Kidney epithelial cell (primary cell): ENCODE measurements at regions not wholly inside any gene's neighbourhood (a gene's known extent, or its start where the extent isn't known, plus 50 kb on each side); places are given as distances from the start of the nearest gene placed in this dataset.

Source experiments
- DNase-seq: peaks from one replicate; pipeline ENCODE4 v3.0.0-alpha.2; 2010; ENCODE audit warnings: low read depth
- H3K27me3 ChIP-seq: 2 replicates; pipeline ENCODE4 v1.6.0; 2011; ENCODE audit warnings: low read length; ENCODE audit not compliant: control insufficient read depth, insufficient read depth
- H3K36me3 ChIP-seq: 2 replicates; pipeline ENCODE4 v1.5.1; 2011; ENCODE audit warnings: low read length; ENCODE audit not compliant: control insufficient read depth, insufficient read depth
- H3K4me3 ChIP-seq: 2 replicates; pipeline ENCODE4 v1.5.1; 2011; ENCODE audit warnings: low read depth, mild to moderate bottlenecking, control low read depth, low read length
- TF ChIP-seq, protein P1 (sequence below): IDR thresholded peaks from 2 replicates; pipeline ENCODE4 v1.5.1; 2011; ENCODE audit warnings: mild to moderate bottlenecking, moderate library complexity, low read length, control low read depth, inconsistent platforms; ENCODE audit not compliant: insufficient read depth, poor library complexity, severe bottlenecking

GRCh38 chr20:43839793-43840199 lies 74.9 kb upstream of the TOX2 start:
- Histone ChIP-seq H3K36me3 (no peaks in the 10 kb centered on the region), H3K27me3 (no peaks in the 10 kb centered on the region), H3K4me3 (no peak overlapping the region)
- DNase-seq = no peak
- TF ChIP-seq, protein P1, sequence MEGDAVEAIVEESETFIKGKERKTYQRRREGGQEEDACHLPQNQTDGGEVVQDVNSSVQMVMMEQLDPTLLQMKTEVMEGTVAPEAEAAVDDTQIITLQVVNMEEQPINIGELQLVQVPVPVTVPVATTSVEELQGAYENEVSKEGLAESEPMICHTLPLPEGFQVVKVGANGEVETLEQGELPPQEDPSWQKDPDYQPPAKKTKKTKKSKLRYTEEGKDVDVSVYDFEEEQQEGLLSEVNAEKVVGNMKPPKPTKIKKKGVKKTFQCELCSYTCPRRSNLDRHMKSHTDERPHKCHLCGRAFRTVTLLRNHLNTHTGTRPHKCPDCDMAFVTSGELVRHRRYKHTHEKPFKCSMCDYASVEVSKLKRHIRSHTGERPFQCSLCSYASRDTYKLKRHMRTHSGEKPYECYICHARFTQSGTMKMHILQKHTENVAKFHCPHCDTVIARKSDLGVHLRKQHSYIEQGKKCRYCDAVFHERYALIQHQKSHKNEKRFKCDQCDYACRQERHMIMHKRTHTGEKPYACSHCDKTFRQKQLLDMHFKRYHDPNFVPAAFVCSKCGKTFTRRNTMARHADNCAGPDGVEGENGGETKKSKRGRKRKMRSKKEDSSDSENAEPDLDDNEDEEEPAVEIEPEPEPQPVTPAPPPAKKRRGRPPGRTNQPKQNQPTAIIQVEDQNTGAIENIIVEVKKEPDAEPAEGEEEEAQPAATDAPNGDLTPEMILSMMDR = no peak

DNA sequence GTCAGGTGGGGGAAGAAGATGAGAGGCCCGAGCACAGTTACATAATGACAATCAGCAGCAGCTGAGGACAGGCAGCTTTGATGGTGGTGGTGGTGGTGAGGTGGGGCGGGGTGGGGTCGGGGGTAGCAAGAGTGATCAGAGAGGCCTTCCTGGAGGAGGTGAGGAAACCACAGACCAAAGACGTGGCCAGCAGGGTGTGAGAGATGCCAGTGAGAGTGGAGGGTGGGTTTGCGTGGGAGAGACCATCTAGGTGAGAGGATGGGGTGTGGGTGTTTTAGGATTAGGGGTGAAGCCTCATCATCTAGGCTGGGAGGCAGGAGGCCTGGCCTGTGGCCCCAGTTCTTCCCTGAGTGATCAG lies 76.0 kb upstream of the TOX2 start:
- no peaks in the 10 kb centered on the region for H3K36me3 ChIP-seq
- H3K4me3 ChIP-seq = no peak overlapping the region
- TF ChIP-seq, protein P1 = no peak
- DNase-seq = no peak
- no peaks in the 10 kb centered on the region for H3K27me3 ChIP-seq

DNA sequence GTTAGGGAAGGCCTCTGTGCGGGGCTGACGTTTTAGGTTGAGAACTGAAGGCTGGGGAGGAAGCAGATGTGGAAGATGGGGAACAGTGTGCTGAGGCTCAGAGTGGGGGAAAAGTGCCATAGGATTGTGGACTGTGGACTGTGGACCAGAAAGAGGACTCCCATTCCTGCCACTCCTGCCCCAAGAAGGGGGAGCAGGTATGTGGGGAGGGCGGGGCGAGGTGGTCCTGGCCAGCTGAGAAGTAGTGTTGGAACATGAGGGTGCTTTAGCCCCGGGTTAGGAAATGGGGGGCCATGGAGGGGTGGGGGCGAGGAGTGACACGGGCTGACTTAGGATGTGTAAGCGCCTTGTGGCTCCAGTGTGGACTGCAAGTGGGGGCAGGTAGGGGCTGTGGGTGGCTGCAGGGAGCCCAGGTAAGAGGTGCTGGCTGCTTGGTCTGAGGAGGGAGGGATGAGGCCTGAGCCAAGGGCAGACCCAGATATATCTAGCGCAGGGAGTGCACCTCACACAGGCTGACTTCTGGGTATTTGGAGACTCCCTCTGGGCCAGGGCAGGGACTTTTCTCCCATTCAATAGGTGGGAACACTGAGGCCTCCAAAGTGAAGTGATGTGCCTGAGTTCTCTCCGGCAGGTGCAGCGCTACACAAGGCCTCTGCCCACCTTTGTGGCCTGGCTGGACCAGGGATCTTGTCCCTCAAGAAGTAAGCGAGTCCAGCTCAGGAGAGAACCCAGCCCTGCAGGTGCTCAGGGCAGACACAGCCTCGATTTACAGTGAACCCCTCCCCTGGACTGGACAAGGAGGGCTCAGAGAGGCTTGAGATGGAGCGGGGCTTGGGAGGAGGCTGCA lies 76.6 kb upstream of the TOX2 start:
- no peak for DNase-seq
- Histone ChIP-seq H3K36me3 (no peaks in the 10 kb centered on the region), H3K27me3 (peaks cover under 1% of the 10 kb centered on the region), H3K4me3 (no peak overlapping the region)
- TF ChIP-seq, protein P1 = no peak

DNA sequence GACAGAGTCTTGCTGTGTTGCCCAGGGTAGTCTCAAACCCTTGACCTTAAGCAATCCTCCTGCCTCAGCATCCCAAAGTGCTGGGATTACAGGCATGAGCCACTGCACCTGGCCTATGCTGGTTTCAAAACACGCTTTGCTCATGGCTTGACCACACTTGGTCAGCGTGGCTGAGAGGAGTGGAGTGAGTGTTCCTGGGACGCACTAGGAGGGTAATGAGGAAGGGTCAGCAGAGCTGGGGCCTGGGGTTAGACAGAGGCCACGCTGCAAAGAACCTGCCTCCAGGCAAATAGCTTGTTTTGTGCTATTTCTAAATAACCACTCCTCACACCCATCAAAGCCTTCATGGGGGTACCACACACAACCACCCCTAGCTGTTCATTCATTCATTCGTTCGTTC lies 77.9 kb upstream of the TOX2 start:
- H3K27me3 ChIP-seq = peaks cover 3% of the 10 kb centered on the region
- no peaks in the 10 kb centered on the region for H3K36me3 ChIP-seq
- no peak overlapping the region for H3K4me3 ChIP-seq
- no peak for DNase-seq
- TF ChIP-seq, protein P1 = no peak

GRCh38 chr20:43835944-43836508 lies 78.6 kb upstream of the TOX2 start:
- TF ChIP-seq, protein P1 = no peak
- DNase-seq = no peak
- Histone ChIP-seq H3K4me3 (no peak overlapping the region), H3K36me3 (no peaks in the 10 kb centered on the region), H3K27me3 (peaks cover 7% of the 10 kb centered on the region)
